EH (cell line): ENCODE measurements at regions not wholly inside any gene's neighbourhood (a gene's known extent, or its start where the extent isn't known, plus 50 kb on each side); places are given as distances from the start of the nearest gene placed in this dataset.
A peak's percentile ranks its signal among the peaks of the same experiment; 100 is the strongest.

ENCODE experiments used
- DNase-seq: peaks from one replicate; pipeline ENCODE4 v3.0.0-alpha.2; 2015; ENCODE audit warnings: low read depth

DNA sequence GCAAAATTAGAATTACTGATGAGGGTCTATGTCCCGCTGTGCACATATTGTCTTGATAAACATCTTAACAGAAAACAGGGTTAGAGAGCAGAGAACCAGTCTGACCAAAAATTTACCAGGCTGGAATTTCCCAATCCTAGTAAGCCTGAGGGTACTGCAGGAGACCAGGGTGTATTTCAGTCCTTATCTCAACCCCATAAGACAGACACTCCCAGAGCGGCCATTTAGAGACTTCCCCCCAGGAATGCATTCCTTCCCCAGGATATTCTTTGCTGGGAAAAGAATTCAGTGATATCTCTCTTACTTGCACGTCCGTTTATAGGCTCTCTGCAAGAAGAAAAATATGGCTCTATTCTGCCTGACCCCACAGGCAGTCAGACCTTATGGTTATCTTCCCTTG, 101.4 kb upstream of the FAM3C start:
- peak; percentile 10 for DNase-seq

GRCh38 chr7:121494516-121494915, 98.4 kb upstream of the FAM3C start:
- DNase-seq: peak; percentile 48

DNA sequence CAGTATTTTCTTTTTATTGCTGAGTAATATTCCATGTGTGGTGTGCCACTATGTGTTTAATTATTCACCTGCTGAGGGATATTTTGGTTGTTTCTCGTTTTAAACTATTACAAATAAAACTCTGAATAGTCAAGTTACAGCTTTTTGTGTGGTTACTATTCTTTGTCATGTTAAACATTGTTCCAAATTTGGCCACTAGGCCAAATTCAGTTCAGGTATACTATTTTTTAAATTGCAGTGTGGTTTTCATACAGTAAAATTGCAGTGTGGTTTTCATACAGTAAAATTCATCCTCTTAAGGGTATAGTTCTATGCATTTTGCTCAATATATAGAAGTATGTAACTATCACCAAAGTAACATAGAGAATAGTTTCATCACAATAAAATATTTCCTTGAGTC, 97.4 kb upstream of the FAM3C start:
- no peak for DNase-seq

DNA sequence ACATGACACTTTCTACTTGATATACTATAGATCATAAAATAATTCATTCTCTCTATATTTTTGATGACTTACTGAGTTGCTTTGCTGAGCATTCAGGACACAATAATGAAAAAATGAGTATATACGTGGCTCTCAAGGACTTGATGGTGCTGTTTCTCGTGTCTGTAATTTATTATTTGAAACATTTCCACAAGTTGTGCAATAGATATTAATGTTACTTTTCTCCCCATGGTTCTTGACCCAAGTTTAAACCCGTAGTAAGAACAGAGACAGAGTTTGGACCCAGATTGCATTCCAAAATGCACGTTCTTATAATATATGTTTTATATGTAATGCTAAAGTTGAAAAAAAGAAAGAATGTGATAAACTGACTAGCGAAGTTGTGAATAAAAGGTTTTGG, 94.2 kb upstream of the FAM3C start:
- DNase-seq: no peak

- DNase-seq: no peak
Measured at GRCh38 chr7:121489440-121489839, 93.3 kb upstream of the FAM3C start.

DNA sequence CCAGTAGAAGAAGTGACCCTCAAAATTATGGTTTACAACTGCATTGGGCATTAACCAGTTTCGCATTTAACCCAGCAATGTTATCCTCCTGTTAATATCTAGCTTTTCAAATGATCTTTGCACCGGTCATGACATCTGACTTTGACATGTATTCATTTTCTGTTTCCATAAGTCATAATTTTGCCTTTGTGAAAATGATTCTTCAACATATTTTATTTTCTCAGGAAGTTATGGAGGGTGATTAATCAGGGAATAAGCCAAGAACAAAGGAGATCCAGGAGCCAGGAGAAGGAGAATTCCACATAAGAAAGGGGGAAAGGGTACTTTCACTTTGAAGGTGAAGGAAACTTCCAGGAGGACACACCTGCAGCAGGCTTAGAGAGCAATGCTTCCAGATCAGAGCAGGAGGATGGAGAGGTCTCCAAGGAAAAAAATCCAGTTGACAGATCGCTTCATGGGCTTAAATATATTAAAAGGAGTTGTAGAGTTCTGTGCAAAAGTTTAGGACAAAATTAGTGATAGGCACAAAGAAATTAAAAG, 92.1 kb upstream of the FAM3C start:
- no peak for DNase-seq

- DNase-seq: no peak
Measured at GRCh38 chr7:121486590-121486989, 90.5 kb upstream of the FAM3C start.

GRCh38 chr7:121485467-121486243, 89.5 kb upstream of the FAM3C start:
- DNase-seq: peak; percentile 43

- no peak for DNase-seq
Measured at GRCh38 chr7:121484089-121484763, 88.1 kb upstream of the FAM3C start.

- DNase-seq: peak; percentile 36
Measured at GRCh38 chr7:121480566-121481335, 84.6 kb upstream of the FAM3C start.

DNA sequence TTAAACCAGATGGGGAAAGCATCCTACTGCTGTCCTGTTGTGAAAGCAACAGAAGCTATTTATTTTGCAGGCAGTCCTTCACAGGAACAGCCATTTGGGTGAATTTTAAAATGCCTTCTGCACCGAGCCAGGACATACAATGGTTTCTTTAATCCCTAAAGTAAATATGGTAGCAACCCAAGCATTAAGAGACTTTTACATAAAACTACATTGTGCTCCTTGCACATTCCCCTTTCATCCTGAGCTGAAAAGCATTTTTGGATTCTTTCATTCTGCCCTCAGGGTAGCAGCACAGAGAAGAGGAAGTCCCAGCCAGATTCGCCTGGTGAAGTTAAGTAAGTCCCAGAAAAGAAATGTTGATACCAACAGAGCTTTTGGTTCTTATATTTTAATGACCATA, 84.0 kb upstream of the FAM3C start:
- peak; percentile 55 for DNase-seq

DNA sequence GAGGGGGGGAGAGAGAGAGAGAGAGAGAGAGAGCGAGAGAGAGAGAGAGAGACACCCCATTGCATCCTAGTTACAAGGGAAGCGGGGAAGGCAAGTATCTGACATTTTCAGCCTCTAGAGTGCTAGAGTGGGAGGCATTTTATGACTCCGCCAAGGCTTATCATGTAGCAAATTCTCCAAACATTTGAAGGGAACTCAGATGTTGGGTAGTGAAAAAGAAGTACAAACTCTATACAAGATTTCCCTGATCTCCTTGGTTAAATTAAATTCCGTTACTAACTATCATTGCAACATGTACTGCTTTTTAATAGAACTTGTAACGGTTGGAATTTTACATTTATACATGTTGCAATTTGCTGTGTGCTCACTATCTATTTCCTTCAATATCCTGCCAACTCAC, 83.4 kb upstream of the FAM3C start:
- DNase-seq: no peak

- DNase-seq: no peak
Measured at GRCh38 chr7:121475806-121476205, 79.7 kb upstream of the FAM3C start.

- DNase-seq: no peak
Measured at GRCh38 chr7:121474301-121474673, 78.2 kb upstream of the FAM3C start.

DNA sequence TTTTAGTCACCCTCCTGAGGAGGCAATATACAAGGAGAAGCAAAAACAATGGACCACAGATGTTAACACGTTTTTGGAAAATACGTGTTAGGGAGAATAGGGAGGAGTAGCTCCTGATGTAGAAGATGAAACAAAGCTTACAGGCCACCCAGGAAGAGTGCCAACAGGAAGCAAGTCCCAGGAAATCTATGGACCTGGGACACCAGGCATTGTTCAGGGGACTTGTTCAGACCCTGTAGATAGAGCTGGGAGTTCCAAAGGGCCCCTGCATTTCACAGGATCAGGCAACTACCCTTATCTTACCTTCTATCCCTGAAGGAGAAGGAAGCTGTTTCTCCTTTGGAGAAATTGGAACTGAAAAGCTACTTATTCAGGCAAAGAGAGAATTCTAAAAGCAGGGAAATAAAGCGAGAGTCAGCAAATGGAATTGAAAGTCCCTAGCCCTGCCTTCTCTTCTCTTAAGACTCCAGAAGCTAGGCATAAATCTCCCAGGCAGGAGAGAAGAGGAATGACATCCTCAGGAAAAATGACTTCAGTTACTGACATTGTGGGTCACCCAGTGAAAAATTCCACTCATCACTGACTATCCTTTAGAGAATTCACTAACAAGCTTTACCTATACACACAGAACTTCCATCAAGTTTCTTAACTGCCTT, 77.7 kb upstream of the FAM3C start:
- DNase-seq: peak; percentile 21

GRCh38 chr7:121466455-121466854, 70.3 kb upstream of the FAM3C start:
- no peak for DNase-seq

DNA sequence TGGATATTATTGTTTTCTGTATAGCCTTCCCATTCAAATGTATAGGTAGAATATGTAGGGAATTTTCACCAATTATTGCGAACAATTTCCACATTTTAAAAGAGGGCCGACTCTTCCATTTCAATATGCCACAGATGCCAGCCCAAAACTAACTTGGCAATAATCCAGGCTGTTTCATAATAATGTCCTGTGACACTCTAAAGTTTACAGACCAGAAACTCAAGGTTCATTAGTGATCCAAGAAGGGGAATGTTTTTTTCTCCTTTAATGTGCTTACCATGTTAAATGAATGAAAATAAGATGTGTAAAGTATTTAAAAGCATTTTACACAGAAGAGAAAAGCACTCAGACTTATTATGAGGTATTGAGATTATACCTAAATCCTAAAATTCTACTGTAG, 63.0 kb upstream of the FAM3C start:
- no peak for DNase-seq

GRCh38 chr7:121456785-121457359, 60.8 kb upstream of the FAM3C start:
- no peak for DNase-seq

GRCh38 chr7:121456015-121456414, 59.9 kb upstream of the FAM3C start:
- DNase-seq: no peak

DNA sequence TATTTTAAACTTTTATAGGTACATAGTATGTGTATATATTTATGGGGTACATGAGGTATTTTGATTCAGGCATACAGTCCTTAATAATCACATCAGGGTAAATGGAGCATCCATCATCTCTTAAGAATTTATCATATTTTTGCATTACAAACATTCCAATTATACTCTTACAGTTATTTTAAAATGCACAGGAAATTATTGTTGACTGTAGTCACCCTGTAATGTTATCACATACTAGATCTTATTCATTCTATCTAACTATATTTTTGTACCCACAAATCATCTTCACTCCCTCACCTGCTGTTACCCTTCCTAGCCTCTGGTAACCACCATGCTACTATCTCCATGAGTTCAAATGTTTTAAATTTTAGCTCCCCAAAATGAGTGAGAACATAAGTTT, 56.3 kb upstream of the FAM3C start:
- peak; percentile 17 for DNase-seq

GRCh38 chr7:121451367-121452094, 55.4 kb upstream of the FAM3C start:
- DNase-seq: no peak
